ENCODE measurements at regions not wholly inside any gene's neighbourhood (a gene's known extent, or its start where the extent isn't known, plus 50 kb on each side); places are given as distances from the start of the nearest gene placed in this dataset.

DNA sequence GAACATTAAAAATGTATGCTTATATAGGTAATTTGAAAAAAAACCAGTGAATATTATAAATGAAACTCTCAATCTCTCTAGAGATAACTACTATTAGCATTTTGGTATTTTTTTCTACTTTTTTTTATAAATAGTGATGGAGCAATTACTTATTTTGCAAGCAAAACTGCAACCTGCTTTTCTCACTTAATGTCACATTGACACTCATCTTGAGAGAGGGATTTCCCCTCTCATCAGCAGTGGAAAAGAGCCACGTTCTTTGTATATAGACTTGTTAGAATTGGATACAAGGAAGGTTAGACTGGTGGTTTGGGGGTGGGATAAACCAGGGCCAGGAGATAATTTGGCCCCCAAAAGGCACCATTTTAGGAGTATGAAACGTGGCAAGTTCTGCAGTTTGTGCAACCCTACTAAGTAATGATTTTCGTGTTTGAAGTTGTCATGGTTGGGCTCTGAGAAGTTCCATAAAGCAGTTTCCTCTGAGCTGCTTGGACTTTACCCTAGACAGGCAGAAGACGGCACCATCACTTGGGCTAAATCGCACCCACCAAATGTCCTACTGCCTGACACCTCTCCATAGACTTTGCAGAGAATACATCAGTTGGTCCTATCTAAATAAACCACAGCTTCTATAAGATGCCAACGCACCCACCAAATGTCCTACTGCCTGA lies 194.0 kb downstream of the ACTR3 start:
- TF ChIP-seq TAF1 (IDR thresholded peaks at IDR 0.05; ENCODE audit: borderline replicate concordance, insufficient read depth, low read length) = no peak
- TF ChIP-seq SIN3A (IDR thresholded peaks at IDR 0.05; ENCODE audit: borderline replicate concordance, insufficient read depth, low read length) = no peak
- TF ChIP-seq, protein P1, sequence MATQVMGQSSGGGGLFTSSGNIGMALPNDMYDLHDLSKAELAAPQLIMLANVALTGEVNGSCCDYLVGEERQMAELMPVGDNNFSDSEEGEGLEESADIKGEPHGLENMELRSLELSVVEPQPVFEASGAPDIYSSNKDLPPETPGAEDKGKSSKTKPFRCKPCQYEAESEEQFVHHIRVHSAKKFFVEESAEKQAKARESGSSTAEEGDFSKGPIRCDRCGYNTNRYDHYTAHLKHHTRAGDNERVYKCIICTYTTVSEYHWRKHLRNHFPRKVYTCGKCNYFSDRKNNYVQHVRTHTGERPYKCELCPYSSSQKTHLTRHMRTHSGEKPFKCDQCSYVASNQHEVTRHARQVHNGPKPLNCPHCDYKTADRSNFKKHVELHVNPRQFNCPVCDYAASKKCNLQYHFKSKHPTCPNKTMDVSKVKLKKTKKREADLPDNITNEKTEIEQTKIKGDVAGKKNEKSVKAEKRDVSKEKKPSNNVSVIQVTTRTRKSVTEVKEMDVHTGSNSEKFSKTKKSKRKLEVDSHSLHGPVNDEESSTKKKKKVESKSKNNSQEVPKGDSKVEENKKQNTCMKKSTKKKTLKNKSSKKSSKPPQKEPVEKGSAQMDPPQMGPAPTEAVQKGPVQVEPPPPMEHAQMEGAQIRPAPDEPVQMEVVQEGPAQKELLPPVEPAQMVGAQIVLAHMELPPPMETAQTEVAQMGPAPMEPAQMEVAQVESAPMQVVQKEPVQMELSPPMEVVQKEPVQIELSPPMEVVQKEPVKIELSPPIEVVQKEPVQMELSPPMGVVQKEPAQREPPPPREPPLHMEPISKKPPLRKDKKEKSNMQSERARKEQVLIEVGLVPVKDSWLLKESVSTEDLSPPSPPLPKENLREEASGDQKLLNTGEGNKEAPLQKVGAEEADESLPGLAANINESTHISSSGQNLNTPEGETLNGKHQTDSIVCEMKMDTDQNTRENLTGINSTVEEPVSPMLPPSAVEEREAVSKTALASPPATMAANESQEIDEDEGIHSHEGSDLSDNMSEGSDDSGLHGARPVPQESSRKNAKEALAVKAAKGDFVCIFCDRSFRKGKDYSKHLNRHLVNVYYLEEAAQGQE (IDR thresholded peaks at IDR 0.05; ENCODE audit: insufficient read depth in 1 of 2, low read depth in 2 of 2, low read length in 2 of 2) = no peak
- no peak for TF ChIP-seq POLR2AphosphoS5 (IDR thresholded peaks at IDR 0.05; ENCODE audit: low read depth, low read length)
- no peak for TF ChIP-seq FOXP2 (optimal IDR thresholded peaks at IDR 0.05; ENCODE audit: borderline replicate concordance, extremely low read depth, extremely low read length, insufficient read depth)

DNA sequence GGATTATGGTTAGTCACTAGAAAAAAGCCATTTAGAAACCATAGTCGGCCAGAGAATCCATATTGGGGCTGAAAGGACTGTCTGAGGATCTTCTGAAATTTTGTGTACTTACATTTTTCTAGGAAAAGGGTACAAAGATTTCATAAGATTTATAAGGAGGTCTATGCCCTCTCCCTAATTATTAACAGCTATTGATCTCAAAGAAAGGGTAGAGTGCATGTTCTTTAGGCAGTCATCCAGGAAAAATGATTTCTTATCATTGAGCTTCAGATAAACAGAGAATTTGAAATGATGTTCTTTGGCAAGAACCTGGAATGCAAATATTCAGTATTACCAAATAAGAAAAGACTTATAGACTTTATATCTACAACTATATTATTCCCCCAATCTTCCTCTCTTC lies 195.3 kb downstream of the ACTR3 start:
- TF ChIP-seq, protein P1 (IDR thresholded peaks at IDR 0.05; ENCODE audit: insufficient read depth in 1 of 2, low read depth in 2 of 2, low read length in 2 of 2) = no peak
- TF ChIP-seq POLR2AphosphoS5 (IDR thresholded peaks at IDR 0.05; ENCODE audit: low read depth, low read length) = no peak
- TF ChIP-seq SIN3A (IDR thresholded peaks at IDR 0.05; ENCODE audit: borderline replicate concordance, insufficient read depth, low read length) = no peak
- no peak for TF ChIP-seq FOXP2 (optimal IDR thresholded peaks at IDR 0.05; ENCODE audit: borderline replicate concordance, extremely low read depth, extremely low read length, insufficient read depth)
- TF ChIP-seq TAF1 (IDR thresholded peaks at IDR 0.05; ENCODE audit: borderline replicate concordance, insufficient read depth, low read length) = no peak

DNA sequence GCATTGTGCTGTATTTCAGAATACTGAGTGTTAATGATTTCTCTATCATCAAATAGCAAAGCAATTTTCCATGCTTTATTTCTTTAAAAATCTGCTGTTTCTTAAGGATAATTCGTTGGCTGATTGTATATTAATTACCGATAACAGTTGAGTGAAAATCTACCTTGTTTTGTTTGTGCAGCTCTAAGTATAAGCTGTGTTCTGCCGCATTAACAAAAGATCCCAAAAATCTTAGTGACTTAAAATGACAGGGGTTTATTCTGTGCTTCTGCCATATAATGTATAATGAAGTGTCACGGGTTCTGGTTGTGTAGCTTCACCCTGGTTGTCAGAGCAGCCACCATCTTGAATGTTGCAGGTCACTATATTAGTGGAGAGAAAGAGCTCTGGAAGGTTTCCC lies 196.1 kb downstream of the ACTR3 start:
- TF ChIP-seq SIN3A (IDR thresholded peaks at IDR 0.05; ENCODE audit: borderline replicate concordance, insufficient read depth, low read length) (no peak), FOXP2 (optimal IDR thresholded peaks at IDR 0.05; ENCODE audit: borderline replicate concordance, extremely low read depth, extremely low read length, insufficient read depth) (no peak), TAF1 (IDR thresholded peaks at IDR 0.05; ENCODE audit: borderline replicate concordance, insufficient read depth, low read length) (no peak), POLR2AphosphoS5 (IDR thresholded peaks at IDR 0.05; ENCODE audit: low read depth, low read length) (no peak)
- TF ChIP-seq, protein P1 (IDR thresholded peaks at IDR 0.05; ENCODE audit: insufficient read depth in 1 of 2, low read depth in 2 of 2, low read length in 2 of 2) = no peak

DNA sequence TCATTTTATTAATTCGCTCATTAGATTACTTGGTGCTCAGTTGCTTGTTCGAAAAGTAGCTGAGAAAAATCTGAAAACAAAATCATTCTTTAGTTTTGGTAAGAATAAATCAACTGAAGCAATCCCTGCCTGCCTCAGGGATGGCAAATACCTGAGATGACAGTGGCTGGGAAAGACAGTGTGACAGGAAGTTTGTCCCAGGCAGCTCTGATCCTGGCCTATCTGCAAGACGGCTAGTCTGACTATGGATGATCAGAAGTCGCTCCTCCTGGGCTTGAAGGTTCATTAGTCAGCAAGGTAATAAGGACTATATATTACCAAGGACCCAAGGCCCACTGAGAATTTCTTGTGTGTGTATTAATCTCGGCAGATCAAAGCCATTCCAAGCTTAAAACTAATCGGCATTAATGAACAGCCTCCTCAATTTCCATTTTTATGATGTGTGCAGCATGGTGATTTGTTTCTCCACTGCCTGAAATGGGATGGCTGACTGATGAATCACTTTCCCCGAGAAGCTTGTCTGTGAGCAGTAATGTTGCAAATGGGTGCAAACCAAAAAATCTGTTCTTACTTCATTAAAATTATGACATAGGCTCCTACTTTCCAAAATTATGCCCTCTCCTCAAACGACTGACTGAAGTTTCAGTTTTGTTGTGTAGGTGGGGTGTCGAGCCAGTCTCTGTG lies 199.9 kb downstream of the ACTR3 start:
- no peak for TF ChIP-seq POLR2AphosphoS5 (IDR thresholded peaks at IDR 0.05; ENCODE audit: low read depth, low read length)
- TF ChIP-seq FOXP2 (optimal IDR thresholded peaks at IDR 0.05; ENCODE audit: borderline replicate concordance, extremely low read depth, extremely low read length, insufficient read depth) = no peak
- TF ChIP-seq, protein P1 (IDR thresholded peaks at IDR 0.05; ENCODE audit: insufficient read depth in 1 of 2, low read depth in 2 of 2, low read length in 2 of 2) = no peak
- no peak for TF ChIP-seq TAF1 (IDR thresholded peaks at IDR 0.05; ENCODE audit: borderline replicate concordance, insufficient read depth, low read length)
- TF ChIP-seq SIN3A (IDR thresholded peaks at IDR 0.05; ENCODE audit: borderline replicate concordance, insufficient read depth, low read length) = no peak
